ENCODE measurements at regions not wholly inside any gene's neighbourhood (a gene's known extent, or its start where the extent isn't known, plus 50 kb on each side); places are given as distances from the start of the nearest gene placed in this dataset.

- in situ Hi-C loops (cut with HindIII; ENCODE audit: low pct_unique_long_range_greater_than_20kb, low sequenced_read_pairs) (no loop called here), intact Hi-C loops (cut with micrococcal nuclease; ENCODE audit: unreplicated experiment) (no loop called here)
- Histone ChIP-seq H3K27me3 (ENCODE audit: control insufficient read depth, insufficient read depth, low read length) (no peaks in the 10 kb centered on the region), H3K9me3 (ENCODE audit: control insufficient read depth, insufficient read depth, low read depth, low read length) (no peaks in the 10 kb centered on the region), H3K4me3 (ENCODE audit: low read depth in 2 of 2, low read length in 2 of 2) (no peak overlapping the region), H3K4me1 (ENCODE audit: control insufficient read depth, insufficient read depth, low read length) (no peaks in the 10 kb centered on the region), H3K27ac (ENCODE audit: low read length) (no peak overlapping the region), H3K36me3 (ENCODE audit: control insufficient read depth, insufficient read depth, low read length) (no peaks in the 10 kb centered on the region)
- no peak for DNase-seq (ENCODE audit: low read depth, low spot score)
- ChIA-PET POLR2A (no interaction called here), CTCF (no interaction called here)
- BruUV-seq (replicated peaks), result no TSS peak
- ATAC-seq, result no peak
- TF ChIP-seq TCF7L2 (IDR thresholded peaks at IDR 0.05; ENCODE audit: low read depth, low read length), result no peak
- TF ChIP-seq SIN3A (IDR thresholded peaks at IDR 0.05; ENCODE audit: borderline replicate concordance, insufficient read depth, low read depth, low read length), result no peak
- no peak for TF ChIP-seq POLR2AphosphoS5 (IDR thresholded peaks at IDR 0.05; ENCODE audit: low read depth, low read length)
- no peak for TF ChIP-seq REST (IDR thresholded peaks at IDR 0.05; ENCODE audit: insufficient read depth in 1 of 2, low read depth in 2 of 2, low read length in 1 of 2)
These were observed 184.4 kb downstream of the ISL1 start for GRCh38 chr5:51567636-51568035.

GRCh38 chr5:51573835-51574234 lies 190.6 kb downstream of the ISL1 start:
- BruUV-seq (replicated peaks), result no TSS peak
- no peak for DNase-seq (ENCODE audit: low read depth, low spot score)
- no peaks in the 10 kb centered on the region for H3K9me3 ChIP-seq (ENCODE audit: control insufficient read depth, insufficient read depth, low read depth, low read length)
- no peak overlapping the region for H3K4me3 ChIP-seq (ENCODE audit: low read depth in 2 of 2, low read length in 2 of 2)
- H3K36me3 ChIP-seq (ENCODE audit: control insufficient read depth, insufficient read depth, low read length), result no peaks in the 10 kb centered on the region
- ChIA-PET CTCF (no interaction called here), POLR2A (interaction anchor here (0.7 kb wide), 1 partner anchor 13 kb away, joined by 3 read pairs; no protein-coding TSS in a partner anchor)
- TF ChIP-seq POLR2AphosphoS5 (IDR thresholded peaks at IDR 0.05; ENCODE audit: low read depth, low read length), result no peak
- TF ChIP-seq TCF7L2 (IDR thresholded peaks at IDR 0.05; ENCODE audit: low read depth, low read length), result no peak
- TF ChIP-seq REST (IDR thresholded peaks at IDR 0.05; ENCODE audit: insufficient read depth in 1 of 2, low read depth in 2 of 2, low read length in 1 of 2), result no peak
- TF ChIP-seq SIN3A (IDR thresholded peaks at IDR 0.05; ENCODE audit: borderline replicate concordance, insufficient read depth, low read depth, low read length), result no peak
- no peak for TF ChIP-seq CTCF (IDR thresholded peaks at IDR 0.05)
- no peak for ATAC-seq
- H3K27me3 ChIP-seq (ENCODE audit: control insufficient read depth, insufficient read depth, low read length), result no peaks in the 10 kb centered on the region
- intact Hi-C loops (cut with micrococcal nuclease; ENCODE audit: unreplicated experiment) (no loop called here), in situ Hi-C loops (cut with HindIII; ENCODE audit: low pct_unique_long_range_greater_than_20kb, low sequenced_read_pairs) (no loop called here)
- H3K27ac ChIP-seq (ENCODE audit: low read length), result no peak overlapping the region
- H3K4me1 ChIP-seq (ENCODE audit: control insufficient read depth, insufficient read depth, low read length), result no peaks in the 10 kb centered on the region

All from Panc1 (cell line).